ENCODE measurements at regions not wholly inside any gene's neighbourhood (a gene's known extent, or its start where the extent isn't known, plus 50 kb on each side); places are given as distances from the start of the nearest gene placed in this dataset.

- H3K36me3 ChIP-seq (ENCODE audit: control insufficient read depth in 2 of 2, insufficient read depth in 2 of 2, low read length in 1 of 2), result no peaks in the 10 kb centered on the region
- no peaks in the 10 kb centered on the region for H3K27me3 ChIP-seq (replicated peaks in 1 of 2; ENCODE audit: control insufficient read depth in 2 of 2, insufficient read depth in 2 of 2, low read length in 1 of 2)
- intact Hi-C loops (cut with micrococcal nuclease; ENCODE audit: unreplicated experiment) (no loop called here), in situ Hi-C loops (cut with MboI) (no loop called here)
- DNase-seq (ENCODE audit: low read depth, low spot score), result no peak
- BruUV-seq (replicated peaks), result no TSS peak
- WGBS (ENCODE audit: insufficient coverage, insufficient replicate concordance, low lambda C conversion rate, missing lambda C conversion rate), result 31% methylated on average over 8 of the region's 8 CpGs
- H3K9ac ChIP-seq (ENCODE audit: control insufficient read depth, insufficient read depth, low read length), result no peak overlapping the region
- no peak for ATAC-seq
- ChIA-PET RAD21 (ENCODE audit: unreplicated experiment) (interaction anchor here (1.0 kb wide), 1 partner anchor 13 kb away, joined by 5 read pairs; no protein-coding TSS in a partner anchor), POLR2A (no interaction called here), SMC1A (ENCODE audit: uncharacterized antibody, unreplicated experiment) (interaction anchor here (0.5 to 1.6 kb wide), 5 partner anchors 15 to 59 kb away, joined by 3 read pairs; no protein-coding TSS in a partner anchor), CTCF (interaction anchor here (0.9 to 1.5 kb wide), 3 partner anchors 10 to 38 kb away, joined by 4 to 5 read pairs (median 4); no protein-coding TSS in a partner anchor)
- H2AFZ ChIP-seq (ENCODE audit: control insufficient read depth, low read depth, low read length), result no peak overlapping the region
- H3K4me1 ChIP-seq (ENCODE audit: control insufficient read depth, insufficient read depth, low read length), result no peaks in the 10 kb centered on the region
- no peak overlapping the region for H3K4me3 ChIP-seq
- no peak for FAIRE-seq
- H3K9me3 ChIP-seq (replicated peaks; ENCODE audit: control insufficient read depth, insufficient read depth, low read length), result no peaks in the 10 kb centered on the region
- no peaks in the 10 kb centered on the region for H3K79me2 ChIP-seq (ENCODE audit: control insufficient read depth, insufficient read depth, low read length)
- H3K27ac ChIP-seq (ENCODE audit: control insufficient read depth, insufficient read depth), result no peak overlapping the region
- no peak overlapping the region for H3K4me2 ChIP-seq (ENCODE audit: control insufficient read depth, insufficient read depth)
- H4K20me1 ChIP-seq (ENCODE audit: control insufficient read depth, insufficient read depth), result no peaks in the 10 kb centered on the region
- TF ChIP-seq POLR2AphosphoS2 (IDR thresholded peaks at IDR 0.05; ENCODE audit: low read depth, low read length), result no peak
- no peak for TF ChIP-seq ZBTB4 (CRISPR knock-in tag; IDR thresholded peaks at IDR 0.05)
- no peak for TF ChIP-seq CREM (IDR thresholded peaks at IDR 0.05; ENCODE audit: low read depth)
- TF ChIP-seq SPI1 (IDR thresholded peaks at IDR 0.05; ENCODE audit: borderline replicate concordance, insufficient read depth, low read depth, low read length), result no peak
- TF ChIP-seq ZSCAN29 (IDR thresholded peaks at IDR 0.05), result no peak
- TF ChIP-seq IKZF1 (conservative IDR thresholded peaks at IDR 0.05), result no peak
- no peak for TF ChIP-seq RCOR1 (conservative IDR thresholded peaks at IDR 0.05; ENCODE audit: low read depth, low read length)
- TF ChIP-seq CEBPZ (IDR thresholded peaks at IDR 0.05; ENCODE audit: low read depth, low read length), result no peak
- no peak for TF ChIP-seq RBBP5 (conservative IDR thresholded peaks at IDR 0.05)
- no peak for TF ChIP-seq FOXM1 (IDR thresholded peaks at IDR 0.05; ENCODE audit: low read depth, low read length)
- no peak for TF ChIP-seq JUNB (IDR thresholded peaks at IDR 0.05)
- TF ChIP-seq, protein P1, sequence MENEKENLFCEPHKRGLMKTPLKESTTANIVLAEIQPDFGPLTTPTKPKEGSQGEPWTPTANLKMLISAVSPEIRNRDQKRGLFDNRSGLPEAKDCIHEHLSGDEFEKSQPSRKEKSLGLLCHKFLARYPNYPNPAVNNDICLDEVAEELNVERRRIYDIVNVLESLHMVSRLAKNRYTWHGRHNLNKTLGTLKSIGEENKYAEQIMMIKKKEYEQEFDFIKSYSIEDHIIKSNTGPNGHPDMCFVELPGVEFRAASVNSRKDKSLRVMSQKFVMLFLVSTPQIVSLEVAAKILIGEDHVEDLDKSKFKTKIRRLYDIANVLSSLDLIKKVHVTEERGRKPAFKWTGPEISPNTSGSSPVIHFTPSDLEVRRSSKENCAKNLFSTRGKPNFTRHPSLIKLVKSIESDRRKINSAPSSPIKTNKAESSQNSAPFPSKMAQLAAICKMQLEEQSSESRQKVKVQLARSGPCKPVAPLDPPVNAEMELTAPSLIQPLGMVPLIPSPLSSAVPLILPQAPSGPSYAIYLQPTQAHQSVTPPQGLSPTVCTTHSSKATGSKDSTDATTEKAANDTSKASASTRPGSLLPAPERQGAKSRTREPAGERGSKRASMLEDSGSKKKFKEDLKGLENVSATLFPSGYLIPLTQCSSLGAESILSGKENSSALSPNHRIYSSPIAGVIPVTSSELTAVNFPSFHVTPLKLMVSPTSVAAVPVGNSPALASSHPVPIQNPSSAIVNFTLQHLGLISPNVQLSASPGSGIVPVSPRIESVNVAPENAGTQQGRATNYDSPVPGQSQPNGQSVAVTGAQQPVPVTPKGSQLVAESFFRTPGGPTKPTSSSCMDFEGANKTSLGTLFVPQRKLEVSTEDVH (IDR thresholded peaks at IDR 0.05; ENCODE audit: low read depth, partially characterized antibody), result no peak
- no peak for TF ChIP-seq HCFC1 (IDR thresholded peaks at IDR 0.05; ENCODE audit: low read length)
Measured at GRCh38 chr1:220966881-220967611, 87.8 kb downstream of the HLX start.
